HEK293T (cell line): ENCODE measurements at regions not wholly inside any gene's neighbourhood (a gene's known extent, or its start where the extent isn't known, plus 50 kb on each side); places are given as distances from the start of the nearest gene placed in this dataset.

Experiments
- HDGF ChIP-seq: fragments of 450-650 bp; IDR thresholded peaks from 2 replicates; pipeline ENCODE4 v1.6.1; 2017; ENCODE audit warnings: antibody characterized with exemption, borderline replicate concordance
- SP1 ChIP-seq: fragments of 450-650 bp; IDR thresholded peaks from 2 replicates; pipeline ENCODE4 v1.6.1; 2017
- ZNF384 ChIP-seq: fragments of 450-650 bp; IDR thresholded peaks from 2 replicates; pipeline ENCODE4 v1.6.1; 2016

GRCh38 chr12:127311720-127312364, 955.1 kb upstream of the TMEM132C start:
- TF ChIP-seq ZNF384, result no peak
- TF ChIP-seq SP1, result no peak
- no peak for TF ChIP-seq HDGF
